ENCODE measurements at regions not wholly inside any gene's neighbourhood (a gene's known extent, or its start where the extent isn't known, plus 50 kb on each side); places are given as distances from the start of the nearest gene placed in this dataset.

DNA sequence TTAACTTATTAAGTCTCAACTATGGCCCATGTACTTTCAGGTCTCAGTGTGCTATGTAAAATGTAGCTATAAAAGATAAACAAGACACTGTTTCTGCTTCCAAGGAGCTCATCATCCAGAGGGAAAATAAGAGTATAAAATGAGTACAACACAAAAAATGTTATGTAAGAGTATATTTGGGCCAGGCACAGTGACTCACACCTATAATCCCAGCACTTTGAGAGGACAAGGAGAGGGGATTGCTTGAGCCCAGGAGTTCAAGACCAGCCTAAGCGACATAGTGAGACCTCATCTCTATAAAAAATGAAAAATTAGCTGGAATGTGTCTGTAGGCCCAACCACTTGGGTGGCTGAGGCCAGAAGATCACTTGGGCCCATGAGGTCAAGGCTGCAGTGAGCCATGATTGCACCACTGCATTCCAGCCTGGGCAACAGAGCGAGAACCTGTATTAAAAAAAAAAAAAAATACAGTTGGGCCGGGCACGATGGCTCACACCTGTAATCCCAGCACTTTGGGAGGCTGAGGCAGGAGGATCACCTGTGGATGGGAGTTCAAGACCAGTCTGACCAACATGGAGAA, 124.0 kb downstream of the EDN1 start:
- Histone ChIP-seq H3K9ac (ENCODE audit: low read length) (no peak overlapping the region), H3K27ac (ENCODE audit: low read length) (no peak overlapping the region), H3K4me3 (ENCODE audit: low read length) (no peak overlapping the region), H4K20me1 (ENCODE audit: insufficient read depth, low read length) (no peaks in the 10 kb centered on the region), H3K36me3 (replicated peaks; ENCODE audit: low read depth, low read length) (no peaks in the 10 kb centered on the region), H3K27me3 (ENCODE audit: low read depth, low read length) (0 out of 2 replicates have a peak, but pooled peaks cover 3% of the 10 kb centered on the region), H3K9me3 (ENCODE audit: insufficient read depth, low read length) (no peaks in the 10 kb centered on the region), H3K79me2 (ENCODE audit: low read length) (no peaks in the 10 kb centered on the region), H3K4me1 (ENCODE audit: low read length) (no peaks in the 10 kb centered on the region), H2AFZ (ENCODE audit: low read depth, low read length) (no peak overlapping the region), H3K4me2 (ENCODE audit: low read length) (no peak overlapping the region)
- TF ChIP-seq EZH2phosphoT487 (IDR thresholded peaks at IDR 0.05; ENCODE audit: low read depth) = no peak
- TF ChIP-seq, protein P1, sequence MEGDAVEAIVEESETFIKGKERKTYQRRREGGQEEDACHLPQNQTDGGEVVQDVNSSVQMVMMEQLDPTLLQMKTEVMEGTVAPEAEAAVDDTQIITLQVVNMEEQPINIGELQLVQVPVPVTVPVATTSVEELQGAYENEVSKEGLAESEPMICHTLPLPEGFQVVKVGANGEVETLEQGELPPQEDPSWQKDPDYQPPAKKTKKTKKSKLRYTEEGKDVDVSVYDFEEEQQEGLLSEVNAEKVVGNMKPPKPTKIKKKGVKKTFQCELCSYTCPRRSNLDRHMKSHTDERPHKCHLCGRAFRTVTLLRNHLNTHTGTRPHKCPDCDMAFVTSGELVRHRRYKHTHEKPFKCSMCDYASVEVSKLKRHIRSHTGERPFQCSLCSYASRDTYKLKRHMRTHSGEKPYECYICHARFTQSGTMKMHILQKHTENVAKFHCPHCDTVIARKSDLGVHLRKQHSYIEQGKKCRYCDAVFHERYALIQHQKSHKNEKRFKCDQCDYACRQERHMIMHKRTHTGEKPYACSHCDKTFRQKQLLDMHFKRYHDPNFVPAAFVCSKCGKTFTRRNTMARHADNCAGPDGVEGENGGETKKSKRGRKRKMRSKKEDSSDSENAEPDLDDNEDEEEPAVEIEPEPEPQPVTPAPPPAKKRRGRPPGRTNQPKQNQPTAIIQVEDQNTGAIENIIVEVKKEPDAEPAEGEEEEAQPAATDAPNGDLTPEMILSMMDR (IDR thresholded peaks at IDR 0.05; ENCODE audit: low read depth, low read length) = no peak

DNA sequence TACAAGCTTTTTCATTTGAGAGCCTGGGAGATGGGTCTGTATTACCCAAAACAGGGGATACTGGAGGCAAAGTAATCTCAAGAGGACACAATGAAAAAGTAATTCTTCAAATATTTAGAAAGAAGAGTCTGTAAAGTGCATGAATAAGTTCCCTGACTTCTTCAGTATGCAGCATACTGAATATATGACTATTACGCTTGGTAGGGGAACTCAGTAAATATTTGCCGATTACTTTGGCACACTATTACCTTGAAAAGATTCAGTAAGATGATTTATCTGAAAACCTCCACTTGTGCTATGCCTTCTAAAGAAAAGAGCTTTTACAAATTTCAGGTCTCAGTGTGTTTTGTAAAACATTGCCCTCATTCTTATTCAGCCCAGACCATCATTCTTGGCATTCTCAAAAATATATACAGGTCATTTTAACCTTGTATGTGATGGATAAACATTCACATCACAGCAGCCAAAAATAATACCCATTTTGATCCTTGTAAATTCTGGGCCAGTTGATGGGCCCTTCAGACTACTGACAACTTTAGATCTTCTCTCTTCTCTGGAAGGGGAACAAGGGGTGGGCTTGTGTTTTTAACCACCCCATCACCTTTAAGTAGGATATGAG, 125.9 kb downstream of the EDN1 start:
- Histone ChIP-seq H3K36me3 (replicated peaks; ENCODE audit: low read depth, low read length) (no peaks in the 10 kb centered on the region), H4K20me1 (ENCODE audit: insufficient read depth, low read length) (no peaks in the 10 kb centered on the region), H3K9me3 (ENCODE audit: insufficient read depth, low read length) (no peaks in the 10 kb centered on the region), H3K4me2 (ENCODE audit: low read length) (no peak overlapping the region), H3K27ac (ENCODE audit: low read length) (no peak overlapping the region), H2AFZ (ENCODE audit: low read depth, low read length) (no peak overlapping the region), H3K9ac (ENCODE audit: low read length) (no peak overlapping the region), H3K4me1 (ENCODE audit: low read length) (no peaks in the 10 kb centered on the region), H3K4me3 (ENCODE audit: low read length) (no peak overlapping the region), H3K79me2 (ENCODE audit: low read length) (no peaks in the 10 kb centered on the region), H3K27me3 (ENCODE audit: low read depth, low read length) (no peaks in the 10 kb centered on the region)
- TF ChIP-seq, protein P1 (IDR thresholded peaks at IDR 0.05; ENCODE audit: low read depth, low read length) = no peak
- no peak for TF ChIP-seq EZH2phosphoT487 (IDR thresholded peaks at IDR 0.05; ENCODE audit: low read depth)

DNA sequence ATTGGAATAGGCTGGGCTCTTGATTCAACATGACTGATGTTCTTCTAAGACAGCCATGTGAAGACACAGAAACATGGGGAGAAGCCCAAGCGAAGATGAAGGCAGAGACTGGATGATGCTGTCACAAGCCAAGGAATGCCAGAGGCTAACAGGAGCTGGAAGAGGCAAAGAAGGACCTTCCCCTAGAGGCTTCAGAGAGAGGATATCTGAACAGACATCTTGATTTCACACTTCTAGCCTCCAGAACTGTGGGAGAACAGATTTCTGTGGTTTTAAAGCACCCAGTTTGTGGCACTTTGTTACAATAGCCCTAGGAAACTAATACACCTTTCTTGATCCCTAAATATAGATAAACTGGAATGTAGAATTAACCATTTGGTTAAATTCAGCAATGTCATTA, 127.0 kb downstream of the EDN1 start:
- Histone ChIP-seq H3K4me3 (ENCODE audit: low read length) (no peak overlapping the region), H3K9ac (ENCODE audit: low read length) (no peak overlapping the region), H3K27ac (ENCODE audit: low read length) (no peak overlapping the region), H3K27me3 (ENCODE audit: low read depth, low read length) (no peaks in the 10 kb centered on the region), H3K79me2 (ENCODE audit: low read length) (no peaks in the 10 kb centered on the region), H3K4me2 (ENCODE audit: low read length) (no peak overlapping the region), H2AFZ (ENCODE audit: low read depth, low read length) (no peak overlapping the region), H4K20me1 (ENCODE audit: insufficient read depth, low read length) (no peaks in the 10 kb centered on the region), H3K9me3 (ENCODE audit: insufficient read depth, low read length) (no peaks in the 10 kb centered on the region), H3K4me1 (ENCODE audit: low read length) (no peaks in the 10 kb centered on the region), H3K36me3 (replicated peaks; ENCODE audit: low read depth, low read length) (no peaks in the 10 kb centered on the region)
- TF ChIP-seq, protein P1 (IDR thresholded peaks at IDR 0.05; ENCODE audit: low read depth, low read length) = no peak

DNA sequence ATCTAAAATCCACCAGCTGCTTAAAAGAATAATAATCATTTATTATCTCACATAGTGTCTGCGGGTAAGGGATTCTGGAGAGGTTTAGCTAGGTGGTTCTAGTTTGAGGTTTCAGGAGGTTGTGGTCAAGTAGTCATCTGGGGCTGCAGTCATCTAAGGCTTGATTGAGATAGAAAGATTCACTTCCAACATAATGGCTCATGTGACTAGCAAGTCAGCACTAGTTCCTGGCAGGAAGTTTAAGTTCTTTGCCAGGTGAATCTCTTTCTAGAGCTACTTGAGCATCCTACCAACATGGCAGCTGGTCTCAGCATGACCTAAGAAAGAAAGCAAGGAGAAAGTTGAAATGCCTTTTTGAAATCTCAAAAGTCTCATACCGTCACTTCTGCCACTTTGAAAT, 128.8 kb downstream of the EDN1 start:
- Histone ChIP-seq H3K27me3 (ENCODE audit: low read depth, low read length) (no peaks in the 10 kb centered on the region), H3K4me2 (ENCODE audit: low read length) (no peak overlapping the region), H3K9ac (ENCODE audit: low read length) (no peak overlapping the region), H3K79me2 (ENCODE audit: low read length) (no peaks in the 10 kb centered on the region), H3K4me1 (ENCODE audit: low read length) (no peaks in the 10 kb centered on the region), H4K20me1 (ENCODE audit: insufficient read depth, low read length) (no peaks in the 10 kb centered on the region), H3K36me3 (replicated peaks; ENCODE audit: low read depth, low read length) (no peaks in the 10 kb centered on the region), H3K27ac (ENCODE audit: low read length) (no peak overlapping the region), H2AFZ (ENCODE audit: low read depth, low read length) (no peak overlapping the region), H3K9me3 (ENCODE audit: insufficient read depth, low read length) (no peaks in the 10 kb centered on the region), H3K4me3 (ENCODE audit: low read length) (no peak overlapping the region)
- TF ChIP-seq, protein P1 (IDR thresholded peaks at IDR 0.05; ENCODE audit: low read depth, low read length) = no peak
- TF ChIP-seq EZH2phosphoT487 (IDR thresholded peaks at IDR 0.05; ENCODE audit: low read depth) = no peak
